HG03095 (cell line): ENCODE measurements at regions not wholly inside any gene's neighbourhood (a gene's known extent, or its start where the extent isn't known, plus 50 kb on each side); places are given as distances from the start of the nearest gene placed in this dataset.

Source experiments
- ATAC-seq: cut with Tn5 transposase; IDR thresholded peaks from one replicate; pipeline ENCODE4 v1.9.1; 2021; ENCODE audit warnings: moderate library complexity; ENCODE audit not compliant: unreplicated experiment

DNA sequence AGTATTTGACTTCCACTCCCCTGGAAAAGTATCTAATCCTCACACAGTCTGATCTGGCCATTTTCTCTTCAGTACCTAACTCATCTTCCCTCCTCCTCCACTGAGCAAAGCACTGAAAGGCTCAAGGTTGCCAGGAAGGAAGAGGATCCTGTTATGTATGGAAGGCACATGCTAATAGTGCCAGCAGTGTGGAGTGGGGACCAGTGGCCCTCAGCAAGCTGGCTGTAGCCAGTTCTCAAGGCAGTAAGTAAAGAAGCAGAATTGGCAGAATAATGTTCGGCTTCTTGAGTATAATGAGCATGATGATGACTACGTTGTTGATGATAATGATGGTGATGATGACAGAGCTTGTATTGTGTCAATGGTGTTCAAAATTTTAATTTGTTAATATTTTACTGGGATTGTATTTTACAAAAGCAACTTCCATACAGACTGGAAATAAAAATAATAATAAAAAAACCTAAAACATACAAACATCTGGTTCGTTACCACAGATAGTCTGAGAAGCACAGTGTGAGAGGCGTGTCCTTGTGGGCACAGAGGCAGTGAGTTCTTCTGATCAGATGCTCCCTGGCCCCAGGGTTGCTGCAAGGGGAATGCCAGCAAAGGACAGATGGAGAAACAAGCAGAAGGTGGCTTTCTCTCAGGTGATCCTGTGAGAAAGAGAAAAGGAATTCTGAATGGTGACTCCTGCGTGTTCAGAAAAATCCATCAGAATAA lies 528.8 kb downstream of the CMPK2 start:
- no peak for ATAC-seq

DNA sequence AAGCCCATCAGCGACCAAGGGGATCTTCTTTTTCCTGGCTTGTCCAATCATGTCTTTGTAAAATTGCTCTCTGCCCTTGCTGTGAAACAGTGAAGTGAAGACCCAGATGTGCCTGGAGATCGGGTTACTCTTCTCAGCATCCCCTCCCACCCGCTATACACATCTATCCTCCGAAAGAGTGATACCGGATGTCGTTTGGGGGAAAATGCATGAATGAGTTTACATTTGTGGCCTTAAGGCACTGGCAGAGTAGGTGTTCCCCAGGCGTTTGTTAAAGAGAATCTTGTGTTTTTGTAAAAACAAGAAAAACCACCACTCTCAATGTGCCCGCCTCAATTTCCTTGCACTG lies 528.3 kb downstream of the CMPK2 start:
- ATAC-seq: no peak

DNA sequence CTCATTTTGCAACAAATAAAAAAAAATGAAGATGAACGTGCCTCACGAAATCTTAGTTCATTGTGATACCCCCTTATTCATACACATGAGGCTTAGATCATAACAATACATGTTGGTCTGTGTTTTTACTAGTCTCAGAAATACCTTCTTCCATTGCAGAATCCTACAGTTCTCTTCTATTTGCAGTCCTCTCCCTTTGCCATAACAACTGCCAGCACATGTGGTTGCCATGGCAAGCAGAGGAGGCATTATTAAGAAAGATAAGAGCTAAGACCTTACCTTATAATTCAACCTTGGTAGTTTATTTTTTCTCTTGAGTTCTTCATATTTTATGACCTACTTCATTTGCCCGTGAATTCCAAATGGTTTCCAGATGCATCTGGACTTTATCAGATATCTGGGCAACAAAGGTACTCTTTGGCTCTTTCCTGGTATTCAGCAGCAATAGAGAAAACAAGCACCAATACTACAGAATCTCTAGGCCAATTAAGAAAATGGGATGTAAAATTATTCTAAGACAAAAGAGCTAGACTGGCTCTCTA lies 524.0 kb downstream of the CMPK2 start:
- ATAC-seq: no peak

DNA sequence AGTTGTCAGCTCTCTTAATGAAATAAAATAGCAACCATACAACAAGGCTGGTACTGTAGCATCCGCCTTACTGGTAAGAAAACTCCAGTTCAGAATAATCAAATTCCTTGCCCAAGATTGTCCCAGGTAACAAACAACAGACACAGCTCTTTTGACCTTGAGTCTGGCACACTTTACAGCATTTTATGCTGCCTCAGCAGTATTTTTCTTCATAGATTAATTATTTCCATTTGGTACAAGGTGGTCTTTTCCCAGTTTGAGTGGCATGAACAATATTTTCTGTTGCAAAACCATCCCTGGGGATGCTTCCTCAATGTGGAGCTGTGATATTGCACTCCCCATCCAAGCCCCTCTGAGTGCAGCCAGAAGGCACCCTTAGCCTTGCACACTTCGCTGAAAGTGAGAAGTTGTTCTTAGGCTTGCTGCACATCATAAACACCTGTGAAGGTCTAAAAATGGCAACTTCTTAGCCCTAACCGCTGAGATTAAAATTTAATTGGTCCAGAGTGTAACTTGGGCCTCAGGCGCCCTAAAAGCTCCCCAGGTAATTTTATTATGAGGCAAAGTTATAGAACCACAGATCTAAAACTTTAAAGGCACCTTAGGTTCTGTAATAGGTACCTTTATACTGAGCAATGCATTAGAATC lies 523.3 kb downstream of the CMPK2 start:
- no peak for ATAC-seq

DNA sequence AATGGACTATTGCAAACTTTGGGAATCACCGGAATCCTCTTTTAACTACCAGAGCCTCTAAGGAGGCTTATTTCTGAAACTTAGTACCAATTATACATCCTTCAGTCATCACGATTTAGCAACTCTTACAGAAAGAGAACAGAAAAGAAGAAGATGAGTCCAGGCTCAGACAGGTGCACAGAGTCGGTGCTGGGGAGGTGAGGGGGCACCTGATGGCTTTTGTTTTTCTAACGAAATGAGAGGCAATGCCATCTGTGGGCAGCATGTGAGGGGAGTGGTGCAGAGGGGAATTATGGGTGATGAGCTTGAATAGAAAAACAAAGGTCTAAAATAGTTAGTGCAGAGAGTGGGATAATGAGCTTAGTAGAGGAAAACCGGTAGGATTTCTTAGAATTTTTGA lies 522.6 kb downstream of the CMPK2 start:
- no peak for ATAC-seq

DNA sequence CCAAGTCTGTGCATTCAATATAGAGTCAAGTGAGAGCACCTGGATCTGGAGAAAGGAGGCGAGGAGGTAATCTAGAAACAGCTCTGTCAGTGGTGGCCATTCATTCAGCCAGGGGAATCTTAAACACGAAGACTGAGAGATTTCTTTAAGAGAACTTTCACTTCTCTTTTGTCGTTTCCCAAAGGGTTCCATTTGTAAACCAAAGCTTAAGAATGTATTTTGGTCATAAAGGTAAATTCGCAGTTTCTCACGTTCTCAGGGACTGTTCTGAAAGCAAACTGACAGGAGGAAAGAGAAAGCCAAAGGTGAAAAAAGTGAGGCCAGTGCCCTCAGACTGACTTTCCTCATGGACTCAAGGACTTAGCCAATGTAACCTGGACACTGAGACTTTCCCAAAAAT lies 513.5 kb downstream of the CMPK2 start:
- peak; percentile 79 for ATAC-seq

DNA sequence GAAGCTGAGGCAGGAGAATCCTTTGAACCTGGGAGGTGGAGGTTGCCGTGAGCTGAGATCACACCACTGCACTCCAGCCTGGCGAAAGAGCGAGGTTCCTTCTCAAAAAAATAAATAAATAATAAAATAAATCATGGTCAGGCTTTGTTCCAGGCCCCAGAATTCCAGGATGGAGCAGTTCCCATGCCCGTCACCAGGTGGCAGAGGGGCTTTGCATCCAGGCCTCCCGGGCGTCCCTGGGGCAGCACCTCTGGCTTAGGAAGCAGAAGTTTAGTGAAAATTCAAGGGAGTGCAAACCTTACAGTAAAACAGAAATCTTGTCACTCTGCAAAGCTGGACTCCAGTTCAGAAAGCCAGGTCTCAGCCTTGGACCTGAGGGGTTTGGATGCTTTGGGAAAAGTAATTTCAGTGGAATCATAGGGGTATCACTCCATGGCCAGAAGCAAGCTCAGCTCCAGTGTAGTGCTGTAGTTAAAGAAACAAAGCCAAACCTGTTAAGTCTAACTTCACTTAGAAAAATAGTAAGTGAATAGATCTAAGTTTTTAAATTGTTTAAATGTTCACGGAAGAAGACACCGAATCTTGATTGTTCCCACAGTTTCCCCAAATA lies 512.7 kb downstream of the CMPK2 start:
- no peak for ATAC-seq

DNA sequence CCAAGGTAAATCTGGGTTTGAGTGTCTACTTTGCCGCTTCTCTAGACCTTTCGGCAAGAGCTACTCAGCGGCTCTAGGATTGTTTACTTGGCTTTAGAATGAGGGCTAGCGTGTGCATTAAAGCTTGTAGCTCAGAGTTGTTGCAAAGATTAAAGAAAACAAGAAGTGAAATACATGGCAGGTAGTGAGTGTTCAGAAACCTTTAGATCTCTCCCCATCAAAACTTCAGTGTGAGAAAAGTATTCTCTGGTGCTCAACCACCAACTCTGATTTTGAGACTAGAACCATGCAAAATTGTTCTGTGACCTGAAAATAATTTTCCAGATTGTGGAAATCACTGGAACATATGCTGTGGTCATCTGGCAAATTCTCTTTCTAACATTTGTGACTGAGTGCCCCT lies 512.0 kb downstream of the CMPK2 start:
- ATAC-seq: peak; percentile 60

DNA sequence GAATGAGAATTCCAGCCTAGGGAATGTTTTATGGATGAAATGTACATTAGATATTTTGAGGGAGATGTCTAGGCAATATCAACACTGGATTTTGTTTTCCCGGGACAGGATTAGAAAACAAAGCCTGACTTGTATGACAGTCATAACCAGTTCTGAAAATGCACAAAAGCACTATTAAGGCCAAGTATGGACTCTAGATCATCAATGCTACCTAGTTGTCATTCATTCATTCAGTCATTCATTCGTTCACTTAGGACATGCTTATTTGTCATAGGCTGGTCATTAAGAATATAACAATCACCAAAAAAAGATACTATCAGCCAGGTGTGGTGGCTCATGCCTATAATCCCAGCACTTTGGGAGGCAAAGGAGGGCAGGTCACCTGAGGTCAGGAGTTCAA lies 511.2 kb downstream of the CMPK2 start:
- no peak for ATAC-seq

DNA sequence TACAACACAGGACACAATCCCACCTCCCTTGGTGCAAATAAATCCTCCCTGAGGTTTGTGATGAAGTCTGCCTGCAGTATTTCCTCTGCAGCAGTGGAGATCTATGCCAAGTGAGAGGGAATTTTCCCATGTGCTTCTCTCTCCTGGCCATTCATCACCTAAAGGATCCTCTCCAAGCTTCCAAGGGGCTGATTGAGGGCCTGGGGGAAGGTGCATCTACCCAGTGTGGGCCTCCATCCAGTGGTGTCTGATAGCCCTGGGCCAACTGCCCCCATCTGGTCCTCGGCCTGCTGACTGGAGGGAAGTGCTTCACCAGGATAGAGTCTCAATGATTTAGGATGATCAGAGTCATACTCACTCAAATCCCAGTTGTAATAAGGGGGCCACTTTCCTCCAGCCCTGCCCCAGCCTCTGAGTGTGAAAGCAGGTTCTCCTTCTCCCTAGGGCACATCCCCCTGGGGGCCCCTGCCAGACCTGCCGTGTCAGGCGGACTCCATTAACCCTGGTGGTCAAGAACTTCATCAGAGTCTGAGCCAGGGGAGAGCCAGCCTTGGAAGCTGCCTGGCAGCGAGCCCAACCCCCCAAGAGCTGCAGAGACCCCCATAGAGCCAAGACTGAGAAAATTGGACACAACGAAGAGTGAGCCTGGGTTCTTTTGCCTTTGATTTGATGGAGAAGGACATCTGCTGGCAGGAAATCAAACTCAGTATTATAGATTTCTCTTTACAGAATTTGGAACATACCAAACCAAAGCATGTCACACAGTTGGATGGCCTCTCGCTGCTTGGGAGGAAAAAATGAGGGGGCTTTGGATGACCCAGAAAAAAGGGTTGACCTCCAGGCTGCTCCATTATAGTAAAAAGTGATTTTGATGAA lies 509.6 kb downstream of the CMPK2 start:
- ATAC-seq: no peak

DNA sequence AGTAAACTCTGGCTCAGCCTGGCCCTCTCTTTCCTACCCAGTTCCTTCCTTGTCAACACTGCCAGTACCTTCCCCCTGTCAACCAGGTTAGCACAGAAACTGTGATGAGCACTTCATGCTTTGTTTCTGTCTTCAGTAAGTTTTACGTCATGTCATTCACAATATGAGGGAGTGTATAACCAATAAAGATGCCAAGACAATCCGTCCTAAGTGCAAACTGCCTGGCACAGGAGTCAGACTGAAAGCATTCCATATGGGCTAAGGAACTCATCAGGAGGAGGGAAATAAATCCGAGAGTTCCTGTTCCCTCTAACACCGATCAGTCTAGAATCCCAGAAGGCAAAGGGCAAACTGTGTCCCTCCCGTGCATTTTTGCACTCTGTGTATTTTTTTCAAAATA lies 507.2 kb downstream of the CMPK2 start:
- no peak for ATAC-seq

DNA sequence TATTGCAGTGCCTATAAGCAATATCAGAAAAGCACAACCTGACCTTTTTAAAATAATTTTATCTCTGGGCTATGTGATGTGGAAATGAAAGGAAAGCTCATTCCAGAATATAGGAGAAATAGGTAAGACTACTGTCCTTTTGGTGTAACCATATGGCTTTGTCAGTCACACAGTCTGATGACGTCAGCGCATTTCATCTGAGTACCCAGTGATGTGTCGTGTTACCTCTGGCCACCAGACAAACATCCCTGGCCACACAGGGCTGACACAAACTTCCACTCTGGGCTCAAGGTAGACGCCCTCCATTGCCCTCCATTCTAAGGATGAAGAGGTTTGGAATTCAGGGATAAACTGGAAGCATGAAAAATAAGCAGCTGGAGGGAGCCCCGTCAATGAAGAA lies 506.7 kb downstream of the CMPK2 start:
- no peak for ATAC-seq

DNA sequence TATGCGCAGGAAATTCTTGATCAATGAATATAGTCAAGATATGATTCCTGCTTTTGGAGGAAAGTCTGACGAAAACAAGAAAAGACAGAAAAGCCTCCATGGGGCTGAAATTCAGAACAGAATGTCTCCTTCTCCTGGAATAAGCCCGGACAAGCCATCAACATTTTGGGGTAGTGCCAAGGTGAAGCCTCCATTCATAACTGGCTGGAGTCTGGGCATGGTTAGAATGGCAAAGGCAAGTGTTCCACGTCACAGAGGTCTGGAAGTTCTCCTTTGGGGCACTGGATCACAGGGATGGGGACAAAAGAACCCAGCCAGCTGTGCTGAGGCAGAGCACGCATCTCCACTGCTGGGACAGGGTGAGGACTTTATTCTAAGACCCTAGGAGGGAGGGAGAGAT lies 505.7 kb downstream of the CMPK2 start:
- ATAC-seq: no peak

DNA sequence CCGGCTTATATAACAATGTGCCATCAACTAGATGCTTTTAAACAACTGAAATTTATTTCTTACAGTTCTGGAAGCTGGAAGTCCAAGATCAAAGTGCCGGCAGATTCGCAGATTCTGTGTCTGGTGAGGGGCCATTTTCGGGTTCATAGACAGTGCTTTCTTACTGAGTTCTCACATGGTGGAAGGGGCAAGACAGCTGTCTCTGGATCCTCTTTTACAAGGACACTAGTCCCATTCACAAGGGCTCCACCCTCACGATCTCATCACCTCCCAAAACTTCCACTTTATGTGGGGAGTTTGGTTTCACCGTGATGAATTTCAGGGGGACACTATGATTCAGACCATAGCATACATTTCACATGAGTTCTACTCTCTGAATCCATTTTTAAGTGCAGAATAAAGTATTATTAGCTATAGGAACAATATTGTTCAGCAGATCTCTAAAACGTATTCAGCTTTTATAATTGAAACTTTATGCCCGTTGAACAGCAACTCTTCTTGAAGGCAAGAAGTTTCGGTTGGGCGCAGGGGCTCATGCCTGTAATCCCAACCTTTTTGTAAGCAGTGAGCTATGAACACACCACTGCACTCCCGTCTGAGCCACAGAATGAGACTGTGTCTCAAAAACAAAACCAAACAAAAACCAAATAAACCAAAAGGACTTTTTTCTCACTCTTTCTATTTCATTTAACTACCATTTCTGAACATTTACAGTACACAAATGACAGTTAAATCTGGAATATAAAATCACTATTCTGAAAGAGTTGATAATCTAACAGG lies 502.8 kb downstream of the CMPK2 start:
- ATAC-seq: no peak

DNA sequence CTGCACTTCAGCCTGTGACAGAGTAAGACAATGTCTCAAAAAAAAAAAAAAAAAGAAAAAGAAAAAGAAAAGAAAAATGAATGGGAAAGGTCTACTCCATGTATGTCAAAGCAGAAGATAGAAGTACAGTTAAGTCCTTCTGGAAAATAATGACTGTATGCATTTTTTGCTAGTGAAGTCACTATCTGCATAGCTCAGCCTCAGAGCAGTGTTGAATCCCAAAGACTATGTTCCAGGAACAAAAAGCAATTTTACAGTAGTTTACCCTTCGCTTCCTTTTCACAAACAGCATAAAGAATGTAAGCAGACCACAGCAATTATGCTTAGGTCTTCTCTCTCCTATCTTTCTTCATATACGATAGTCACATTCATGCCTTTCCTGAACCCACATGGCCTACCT lies 497.4 kb downstream of the CMPK2 start:
- ATAC-seq: no peak

DNA sequence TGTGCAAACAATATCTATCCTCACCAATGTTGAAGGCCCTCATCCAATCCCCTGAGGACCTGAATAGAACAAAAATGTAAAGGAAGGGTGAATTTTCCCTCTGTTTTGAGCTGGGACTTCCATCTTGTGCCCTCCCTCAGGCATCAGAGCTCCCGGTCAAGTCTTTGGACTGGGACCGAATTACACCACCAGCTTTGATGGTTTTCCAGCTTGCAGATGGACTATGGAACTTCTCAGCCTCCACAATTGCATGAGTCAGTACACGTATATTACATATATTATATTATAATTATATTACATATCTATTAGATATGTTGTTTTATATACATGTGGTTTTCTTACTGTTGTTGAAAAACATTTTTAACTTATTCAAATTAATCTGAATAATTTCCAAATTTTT lies 496.4 kb downstream of the CMPK2 start:
- ATAC-seq: no peak

DNA sequence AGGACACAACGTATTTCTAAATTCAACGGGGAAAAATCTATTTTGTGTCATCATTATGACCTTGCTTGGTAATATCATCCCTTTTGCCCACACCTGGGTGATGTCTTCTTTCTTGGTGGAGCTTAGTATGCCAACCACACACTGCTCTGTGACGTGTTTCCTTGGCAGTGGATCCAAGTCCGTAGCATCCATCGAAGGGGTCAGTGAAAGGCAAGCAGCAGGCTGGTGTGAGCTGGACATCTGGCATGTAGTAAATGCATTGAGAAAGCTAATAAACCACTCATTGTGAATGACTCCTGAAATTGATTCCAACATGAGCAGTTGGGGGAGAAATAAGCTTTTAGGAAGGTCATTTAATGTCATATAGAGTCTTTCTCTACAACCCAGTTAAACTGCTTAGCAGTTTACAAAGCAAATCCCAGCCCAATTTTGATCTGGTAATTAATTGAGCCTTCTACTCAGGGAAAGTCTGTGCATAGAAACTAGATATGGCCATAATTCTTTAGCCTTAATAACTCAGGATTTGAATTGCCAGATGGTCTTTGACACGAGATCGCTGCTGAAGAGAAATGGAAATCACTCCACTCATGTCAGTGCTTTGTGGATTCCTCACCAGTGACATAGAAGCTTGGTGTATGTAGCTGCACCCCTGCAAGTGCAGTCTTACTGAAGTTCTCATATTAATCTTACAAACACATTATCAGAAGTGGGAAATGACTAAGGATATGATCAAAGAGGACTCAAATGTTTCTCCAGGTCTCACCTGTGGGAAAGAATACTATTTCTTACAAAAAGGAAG lies 494.8 kb downstream of the CMPK2 start:
- no peak for ATAC-seq

DNA sequence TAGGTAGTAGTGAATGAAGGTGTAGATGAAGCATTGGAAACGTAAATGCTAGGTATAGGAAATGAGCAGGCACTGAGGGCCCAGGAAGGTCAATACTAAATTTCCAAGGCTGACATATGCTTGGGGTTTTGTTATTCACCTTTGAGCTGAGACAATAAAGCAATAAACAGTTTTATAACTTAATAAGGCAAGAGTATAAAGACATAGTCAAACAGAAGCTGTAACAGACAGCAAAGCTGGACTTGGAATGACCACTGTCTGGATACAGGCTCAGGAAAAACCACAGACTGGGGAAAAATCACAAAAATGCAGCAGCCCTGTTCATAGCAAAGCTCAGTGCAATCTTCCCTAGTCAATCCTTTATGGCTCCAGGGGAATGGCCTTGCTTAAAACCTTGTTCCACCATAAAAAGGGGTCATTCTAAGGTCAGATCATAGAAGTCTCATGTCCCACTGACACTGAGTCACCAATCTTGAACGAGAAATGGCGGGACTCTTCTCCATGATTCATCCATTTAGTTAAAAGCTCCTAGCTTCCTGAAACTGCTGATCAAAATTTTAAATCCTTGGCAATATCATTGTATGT lies 493.3 kb downstream of the CMPK2 start:
- ATAC-seq: no peak

DNA sequence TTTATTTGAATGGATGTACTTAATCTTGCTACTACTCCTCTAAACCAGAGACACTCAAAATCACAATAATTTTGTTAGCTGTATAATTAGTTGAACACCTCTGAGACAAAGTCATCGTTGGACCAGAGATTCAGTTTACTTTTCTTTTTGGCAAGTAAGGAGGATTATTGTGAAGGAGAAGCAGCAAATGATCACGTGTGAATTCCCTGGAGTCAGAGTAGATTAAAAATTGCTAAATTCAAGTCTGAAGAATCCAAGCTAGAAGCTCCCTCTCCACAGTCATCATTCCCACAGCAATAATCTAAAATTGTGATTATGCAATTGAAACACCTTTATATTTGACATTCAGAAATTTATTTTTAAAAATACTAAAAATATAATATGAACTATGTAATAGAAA lies 484.4 kb downstream of the CMPK2 start:
- ATAC-seq: no peak
